PC-9 (cell line): ENCODE measurements at regions not wholly inside any gene's neighbourhood (a gene's known extent, or its start where the extent isn't known, plus 50 kb on each side); places are given as distances from the start of the nearest gene placed in this dataset.

Experiments
- CTCF ChIP-seq: fragments of 200-600 bp; sonication (generic); conservative IDR thresholded peaks from 2 replicates; pipeline ENCODE4 v1.6.1; 2017; ENCODE audit warnings: mixed run types, antibody characterized with exemption, mild to moderate bottlenecking, moderate library complexity
- EZH2 ChIP-seq: fragments of 200-600 bp; sonication (generic); IDR thresholded peaks from 2 replicates; pipeline ENCODE4 v1.8.0; 2017; ENCODE audit warnings: antibody characterized with exemption, low read depth

- TF ChIP-seq CTCF (no peak), EZH2 (no peak)
Measured at GRCh38 chr3:64867224-64867623, 179.4 kb upstream of the ADAMTS9 start.
